ENCODE measurements at regions not wholly inside any gene's neighbourhood (a gene's known extent, or its start where the extent isn't known, plus 50 kb on each side); places are given as distances from the start of the nearest gene placed in this dataset.

GRCh38 chr3:68620211-68620610, 312.1 kb downstream of the TAFA4 start:
- no peak for DNase-seq
- Histone ChIP-seq H3K4me1 (no peaks in the 10 kb centered on the region), H3K9me3 (peaks cover 0 to 7% (median 0%) of the 10 kb centered on the region in 8 donors), H3K27ac (no peak overlapping the region), H3K36me3 (no peaks in the 10 kb centered on the region), H3K27me3 (replicated peaks in 1 of 7) (no peaks in the 10 kb centered on the region), H3K4me3 (no peak overlapping the region)
- 83 to 94% (median 86%) methylated on average over 5 to 6 of the region's 6 CpGs for WGBS, 5 donors
- intact Hi-C loops (cut with DNase I; ENCODE audit: low total_unique reads): no loop called here
- no peak for TF ChIP-seq POLR2AphosphoS5 (IDR thresholded peaks at IDR 0.05)
- no peak for TF ChIP-seq POLR2A (IDR thresholded peaks at IDR 0.05)

DNA sequence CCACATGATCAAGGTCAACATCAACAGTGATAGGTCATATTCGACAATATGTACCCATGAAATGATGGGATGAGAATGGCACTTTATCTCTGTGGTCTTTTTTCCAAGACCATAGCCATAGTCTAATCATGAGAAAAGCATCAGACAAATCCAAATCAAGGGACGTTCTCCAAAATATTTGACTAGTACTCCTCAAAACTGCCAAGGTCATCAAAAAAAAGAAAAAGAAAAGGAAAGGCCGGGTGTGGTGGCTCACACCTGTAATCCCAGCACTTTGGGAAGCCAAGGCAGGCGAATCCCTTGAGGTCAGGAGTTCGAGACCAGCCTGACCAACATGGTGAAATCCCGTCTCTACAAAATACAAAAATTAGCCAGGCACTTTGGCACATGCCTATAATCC, 318.3 kb downstream of the TAFA4 start:
- intact Hi-C loops (cut with DNase I; ENCODE audit: low total_unique reads): no loop called here
- Histone ChIP-seq H3K27me3 (replicated peaks in 1 of 7) (no peaks in the 10 kb centered on the region), H3K4me3 (no peak overlapping the region), H3K27ac (no peak overlapping the region), H3K9me3 (peaks cover 0 to 19% (median 12%) of the 10 kb centered on the region in 8 donors), H3K36me3 (no peaks in the 10 kb centered on the region), H3K4me1 (no peaks in the 10 kb centered on the region)
- WGBS, 5 donors: 83 to 87% (median 84%) methylated on average over 6 of the region's 6 CpGs
- TF ChIP-seq POLR2A (IDR thresholded peaks at IDR 0.05) (no peak), POLR2AphosphoS5 (IDR thresholded peaks at IDR 0.05) (no peak)
- TF ChIP-seq, protein P1, sequence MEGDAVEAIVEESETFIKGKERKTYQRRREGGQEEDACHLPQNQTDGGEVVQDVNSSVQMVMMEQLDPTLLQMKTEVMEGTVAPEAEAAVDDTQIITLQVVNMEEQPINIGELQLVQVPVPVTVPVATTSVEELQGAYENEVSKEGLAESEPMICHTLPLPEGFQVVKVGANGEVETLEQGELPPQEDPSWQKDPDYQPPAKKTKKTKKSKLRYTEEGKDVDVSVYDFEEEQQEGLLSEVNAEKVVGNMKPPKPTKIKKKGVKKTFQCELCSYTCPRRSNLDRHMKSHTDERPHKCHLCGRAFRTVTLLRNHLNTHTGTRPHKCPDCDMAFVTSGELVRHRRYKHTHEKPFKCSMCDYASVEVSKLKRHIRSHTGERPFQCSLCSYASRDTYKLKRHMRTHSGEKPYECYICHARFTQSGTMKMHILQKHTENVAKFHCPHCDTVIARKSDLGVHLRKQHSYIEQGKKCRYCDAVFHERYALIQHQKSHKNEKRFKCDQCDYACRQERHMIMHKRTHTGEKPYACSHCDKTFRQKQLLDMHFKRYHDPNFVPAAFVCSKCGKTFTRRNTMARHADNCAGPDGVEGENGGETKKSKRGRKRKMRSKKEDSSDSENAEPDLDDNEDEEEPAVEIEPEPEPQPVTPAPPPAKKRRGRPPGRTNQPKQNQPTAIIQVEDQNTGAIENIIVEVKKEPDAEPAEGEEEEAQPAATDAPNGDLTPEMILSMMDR (IDR thresholded peaks at IDR 0.05 in 8 of 11, conservative IDR thresholded peaks at IDR 0.05 in 3 of 11): no peak
- no peak for DNase-seq

- WGBS, 5 donors: 76 to 100% (median 84%) methylated on average over 1 to 2 of the region's 2 CpGs
- intact Hi-C loops (cut with DNase I; ENCODE audit: low total_unique reads): no loop called here
- no peaks in the 10 kb centered on the region for H3K4me1 ChIP-seq
- H3K36me3 ChIP-seq: no peaks in the 10 kb centered on the region
- no peak for DNase-seq
- H3K27ac ChIP-seq: no peak overlapping the region
- TF ChIP-seq POLR2AphosphoS5 (IDR thresholded peaks at IDR 0.05) (no peak), POLR2A (IDR thresholded peaks at IDR 0.05) (no peak)
- TF ChIP-seq, protein P1 (IDR thresholded peaks at IDR 0.05 in 8 of 11, conservative IDR thresholded peaks at IDR 0.05 in 3 of 11): no peak
- H3K4me3 ChIP-seq: no peak overlapping the region
- H3K27me3 ChIP-seq (replicated peaks in 1 of 7): no peaks in the 10 kb centered on the region
- H3K9me3 ChIP-seq: peaks cover 0 to 9% (median 2%) of the 10 kb centered on the region in 8 donors
Observed at GRCh38 chr3:68571321-68571720, 361.0 kb downstream of the TAFA4 start.

- H3K9me3 ChIP-seq: peaks cover 0 to 6% (median 0%) of the 10 kb centered on the region in 8 donors
- no peaks in the 10 kb centered on the region for H3K36me3 ChIP-seq
- DNase-seq: no peak
- intact Hi-C loops (cut with DNase I; ENCODE audit: low total_unique reads): no loop called here
- no peak overlapping the region for H3K4me3 ChIP-seq
- no peaks in the 10 kb centered on the region for H3K4me1 ChIP-seq
- no peaks in the 10 kb centered on the region for H3K27me3 ChIP-seq (replicated peaks in 1 of 7)
- TF ChIP-seq, protein P1 (IDR thresholded peaks at IDR 0.05 in 8 of 11, conservative IDR thresholded peaks at IDR 0.05 in 3 of 11): no peak
- TF ChIP-seq POLR2AphosphoS5 (IDR thresholded peaks at IDR 0.05): no peak
- no peak for TF ChIP-seq POLR2A (IDR thresholded peaks at IDR 0.05)
- WGBS, 5 donors: 65 to 82% (median 71%) methylated on average over 2 of the region's 2 CpGs
- no peak overlapping the region for H3K27ac ChIP-seq
Observed at GRCh38 chr3:68560728-68561127, 371.6 kb downstream of the TAFA4 start.

DNA sequence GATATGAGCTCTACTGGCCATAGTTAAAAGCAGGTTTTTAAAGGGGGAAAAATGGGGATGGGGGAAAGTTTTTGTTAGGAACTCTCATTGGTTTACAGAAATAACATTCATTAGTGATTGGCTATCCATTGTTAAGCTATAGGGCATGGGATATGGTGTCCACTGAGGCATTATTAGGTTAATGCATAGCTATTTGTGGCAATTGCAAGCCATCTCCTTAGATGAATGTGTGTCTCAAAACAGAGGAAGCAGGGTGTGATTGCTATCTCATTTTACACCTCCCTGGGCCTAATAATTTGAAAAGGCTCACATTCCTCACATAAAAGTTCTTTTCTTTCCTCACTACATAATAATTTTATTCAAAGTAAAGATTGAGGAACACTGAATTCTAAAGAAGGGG, 396.6 kb downstream of the TAFA4 start:
- intact Hi-C loops (cut with DNase I; ENCODE audit: low total_unique reads): no loop called here
- Histone ChIP-seq H3K4me1 (no peaks in the 10 kb centered on the region), H3K27me3 (replicated peaks in 1 of 7) (no peaks in the 10 kb centered on the region), H3K9me3 (no peaks in the 10 kb centered on the region), H3K27ac (no peak overlapping the region), H3K4me3 (no peak overlapping the region), H3K36me3 (no peaks in the 10 kb centered on the region)
- no peak for DNase-seq
- TF ChIP-seq, protein P1 (IDR thresholded peaks at IDR 0.05 in 8 of 11, conservative IDR thresholded peaks at IDR 0.05 in 3 of 11): no peak
- TF ChIP-seq POLR2A (IDR thresholded peaks at IDR 0.05) (no peak), POLR2AphosphoS5 (IDR thresholded peaks at IDR 0.05) (no peak)
